GM23248 (cell line): ENCODE measurements at regions not wholly inside any gene's neighbourhood (a gene's known extent, or its start where the extent isn't known, plus 50 kb on each side); places are given as distances from the start of the nearest gene placed in this dataset.

ENCODE experiments used
- EZH2 ChIP-seq: fragments of 200-600 bp; sonication (generic); IDR thresholded peaks from 2 replicates; pipeline ENCODE4 v1.6.1; 2018; ENCODE audit warnings: antibody characterized with exemption, mild to moderate bottlenecking; ENCODE audit not compliant: insufficient read depth, poor library complexity, severe bottlenecking
- EZH2phosphoT487 ChIP-seq: fragments of 200-600 bp; sonication (generic); IDR thresholded peaks from 2 replicates; pipeline ENCODE4 v1.6.1; 2018; ENCODE audit warnings: antibody characterized with exemption, moderate library complexity, mild to moderate bottlenecking, low read depth; ENCODE audit not compliant: insufficient read depth

- TF ChIP-seq EZH2 (no peak), EZH2phosphoT487 (no peak)
Measured at GRCh38 chr3:124078953-124079911, 87.3 kb upstream of the ROPN1 start.
